ENCODE measurements at regions not wholly inside any gene's neighbourhood (a gene's known extent, or its start where the extent isn't known, plus 50 kb on each side); places are given as distances from the start of the nearest gene placed in this dataset.

DNA sequence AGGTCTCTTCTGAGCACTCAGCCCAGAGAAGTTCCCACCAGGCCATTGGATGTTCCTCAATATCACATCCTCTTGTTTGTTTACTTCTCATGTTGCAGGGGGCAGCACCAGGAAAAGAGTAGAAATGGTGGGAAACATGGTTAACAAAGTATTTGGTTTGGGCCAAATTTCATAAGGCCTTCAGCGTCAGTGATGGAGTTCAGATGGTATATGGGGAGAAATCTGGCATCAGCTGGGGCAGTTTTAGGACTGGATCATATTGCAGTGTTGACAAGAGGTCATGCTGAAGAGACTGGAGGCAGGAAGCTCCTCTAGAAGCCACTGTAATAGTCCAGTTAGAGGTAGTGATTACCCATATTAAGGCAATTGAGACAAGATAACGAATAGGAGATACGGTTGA lies 200.0 kb downstream of the WDR11 start:
- Histone ChIP-seq H3K27me3 (ENCODE audit: control insufficient read depth, insufficient read depth, low read length) (no peaks in the 10 kb centered on the region), H3K36me3 (ENCODE audit: control insufficient read depth, insufficient read depth, low read length) (no peaks in the 10 kb centered on the region), H3K4me3 (ENCODE audit: low read depth, low read length) (no peak overlapping the region)
- TF ChIP-seq CTCF (IDR thresholded peaks at IDR 0.05; ENCODE audit: insufficient read depth, low read length, poor library complexity, severe bottlenecking), result no peak
- DNase-seq (ENCODE audit: low read depth), result no peak

DNA sequence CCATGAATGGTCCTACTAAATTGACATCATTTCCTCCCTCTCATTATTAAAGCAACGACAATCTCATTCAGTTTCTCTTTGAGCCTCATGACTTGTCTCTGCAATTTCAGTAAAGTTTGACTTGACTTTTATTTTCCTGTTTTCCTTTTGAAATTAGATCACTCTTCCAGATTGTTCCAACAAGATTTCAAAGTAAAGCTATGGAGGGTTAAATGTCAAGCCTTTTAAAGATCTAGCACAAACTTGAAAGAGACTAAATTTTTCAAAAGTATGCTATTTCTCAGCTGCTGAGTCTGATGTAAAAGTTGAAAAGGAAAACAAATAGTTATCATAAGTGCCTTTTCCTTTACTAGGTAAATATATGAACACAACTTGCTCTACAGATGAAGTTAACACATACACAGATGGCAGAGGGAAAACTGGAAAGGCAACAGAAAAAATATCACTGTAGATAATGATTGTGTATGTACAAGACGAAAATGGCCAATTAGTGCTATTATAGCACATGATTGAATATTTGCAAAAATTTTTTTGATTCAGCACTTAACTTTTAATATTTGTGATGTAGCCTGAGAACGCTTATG lies 200.6 kb downstream of the WDR11 start:
- H3K4me3 ChIP-seq (ENCODE audit: low read depth, low read length), result no peak overlapping the region
- H3K36me3 ChIP-seq (ENCODE audit: control insufficient read depth, insufficient read depth, low read length), result no peaks in the 10 kb centered on the region
- TF ChIP-seq CTCF (IDR thresholded peaks at IDR 0.05; ENCODE audit: insufficient read depth, low read length, poor library complexity, severe bottlenecking), result no peak
- no peak for DNase-seq (ENCODE audit: low read depth)
- no peaks in the 10 kb centered on the region for H3K27me3 ChIP-seq (ENCODE audit: control insufficient read depth, insufficient read depth, low read length)

DNA sequence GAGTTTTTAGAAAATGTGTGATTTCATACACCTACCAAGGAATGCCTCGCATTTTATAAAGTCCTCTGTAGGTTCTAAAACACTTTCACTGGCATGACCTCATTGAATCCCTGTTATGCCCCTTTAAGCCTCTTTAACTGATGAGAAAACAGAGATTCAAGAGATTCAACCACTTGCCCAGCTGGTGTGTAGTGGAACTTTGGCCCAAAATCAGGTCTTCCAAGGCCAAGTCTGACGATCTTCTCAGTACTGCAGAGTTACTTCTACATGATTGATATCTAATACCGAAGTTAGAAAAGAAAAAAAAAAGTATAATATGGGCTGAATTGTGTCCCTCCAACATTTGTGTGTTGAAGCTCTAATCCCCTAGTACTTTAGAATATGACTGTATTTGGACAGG lies 202.0 kb downstream of the WDR11 start:
- H3K27me3 ChIP-seq (ENCODE audit: control insufficient read depth, insufficient read depth, low read length), result no peaks in the 10 kb centered on the region
- TF ChIP-seq CTCF (IDR thresholded peaks at IDR 0.05; ENCODE audit: insufficient read depth, low read length, poor library complexity, severe bottlenecking), result no peak
- no peak overlapping the region for H3K4me3 ChIP-seq (ENCODE audit: low read depth, low read length)
- no peaks in the 10 kb centered on the region for H3K36me3 ChIP-seq (ENCODE audit: control insufficient read depth, insufficient read depth, low read length)
- no peak for DNase-seq (ENCODE audit: low read depth)

DNA sequence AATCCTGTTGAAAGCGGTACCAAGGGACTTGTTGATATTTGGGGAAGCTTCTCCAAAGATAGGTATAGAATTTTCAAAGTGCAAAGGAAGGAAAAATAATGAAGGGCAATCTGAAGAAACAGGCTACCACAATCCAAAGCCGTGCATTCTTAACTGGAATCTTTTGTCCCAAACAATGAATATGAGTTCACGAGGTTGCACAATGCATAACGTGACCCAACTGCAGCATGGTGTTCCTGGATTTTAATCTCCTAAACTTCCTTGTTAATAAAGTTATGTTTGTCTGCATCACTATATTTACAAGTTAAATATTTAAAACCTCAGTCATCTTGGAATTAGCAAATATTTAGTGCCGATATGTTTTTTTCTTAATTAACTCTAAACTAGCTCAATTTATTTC lies 203.7 kb downstream of the WDR11 start:
- no peak for DNase-seq (ENCODE audit: low read depth)
- Histone ChIP-seq H3K27me3 (ENCODE audit: control insufficient read depth, insufficient read depth, low read length) (no peaks in the 10 kb centered on the region), H3K4me3 (ENCODE audit: low read depth, low read length) (no peak overlapping the region), H3K36me3 (ENCODE audit: control insufficient read depth, insufficient read depth, low read length) (no peaks in the 10 kb centered on the region)
- no peak for TF ChIP-seq CTCF (IDR thresholded peaks at IDR 0.05; ENCODE audit: insufficient read depth, low read length, poor library complexity, severe bottlenecking)

DNA sequence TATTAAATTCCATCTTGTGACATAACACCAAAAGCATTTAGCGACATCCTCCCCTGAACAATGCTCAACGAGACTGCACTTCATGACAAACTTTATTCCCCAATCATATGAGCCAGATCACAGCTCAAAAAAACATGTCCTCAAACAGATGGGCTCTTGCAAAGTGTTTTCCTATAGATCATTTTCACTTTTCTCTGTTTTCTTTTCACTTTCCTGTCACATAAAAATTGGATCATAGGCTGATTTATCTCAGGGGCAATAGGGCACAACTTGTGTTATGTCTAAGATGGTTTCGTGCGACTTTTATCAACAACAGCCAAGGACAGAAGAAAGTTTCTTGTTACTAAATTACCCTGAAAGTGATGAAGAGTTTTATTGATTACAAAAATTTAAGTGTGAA lies 206.1 kb downstream of the WDR11 start:
- DNase-seq (ENCODE audit: low read depth), result no peak
- no peak overlapping the region for H3K4me3 ChIP-seq (ENCODE audit: low read depth, low read length)
- no peak for TF ChIP-seq CTCF (IDR thresholded peaks at IDR 0.05; ENCODE audit: insufficient read depth, low read length, poor library complexity, severe bottlenecking)
- H3K27me3 ChIP-seq (ENCODE audit: control insufficient read depth, insufficient read depth, low read length), result no peaks in the 10 kb centered on the region
- no peaks in the 10 kb centered on the region for H3K36me3 ChIP-seq (ENCODE audit: control insufficient read depth, insufficient read depth, low read length)

DNA sequence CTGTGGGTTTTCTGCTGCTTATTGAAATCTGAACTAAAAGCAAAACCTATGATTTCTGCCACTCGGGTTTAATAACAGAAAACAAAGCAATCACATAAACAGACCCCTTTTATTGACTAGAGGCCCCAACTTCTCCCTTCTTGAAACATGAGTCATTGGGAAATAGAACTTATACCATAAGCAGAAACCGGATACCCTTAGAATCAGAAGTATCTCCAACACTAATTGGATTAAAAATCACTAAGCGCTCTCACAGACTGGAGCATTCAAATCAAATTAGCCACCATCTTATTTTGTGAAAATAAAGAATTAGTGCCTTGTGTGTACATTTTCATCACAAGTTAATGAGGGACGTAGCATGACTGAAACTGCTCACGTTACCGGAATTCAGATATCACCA lies 206.9 kb downstream of the WDR11 start:
- Histone ChIP-seq H3K4me3 (ENCODE audit: low read depth, low read length) (no peak overlapping the region), H3K27me3 (ENCODE audit: control insufficient read depth, insufficient read depth, low read length) (no peaks in the 10 kb centered on the region), H3K36me3 (ENCODE audit: control insufficient read depth, insufficient read depth, low read length) (no peaks in the 10 kb centered on the region)
- no peak for DNase-seq (ENCODE audit: low read depth)
- no peak for TF ChIP-seq CTCF (IDR thresholded peaks at IDR 0.05; ENCODE audit: insufficient read depth, low read length, poor library complexity, severe bottlenecking)

All from kidney epithelial cell (primary cell).